ENCODE measurements at regions not wholly inside any gene's neighbourhood (a gene's known extent, or its start where the extent isn't known, plus 50 kb on each side); places are given as distances from the start of the nearest gene placed in this dataset.

DNA sequence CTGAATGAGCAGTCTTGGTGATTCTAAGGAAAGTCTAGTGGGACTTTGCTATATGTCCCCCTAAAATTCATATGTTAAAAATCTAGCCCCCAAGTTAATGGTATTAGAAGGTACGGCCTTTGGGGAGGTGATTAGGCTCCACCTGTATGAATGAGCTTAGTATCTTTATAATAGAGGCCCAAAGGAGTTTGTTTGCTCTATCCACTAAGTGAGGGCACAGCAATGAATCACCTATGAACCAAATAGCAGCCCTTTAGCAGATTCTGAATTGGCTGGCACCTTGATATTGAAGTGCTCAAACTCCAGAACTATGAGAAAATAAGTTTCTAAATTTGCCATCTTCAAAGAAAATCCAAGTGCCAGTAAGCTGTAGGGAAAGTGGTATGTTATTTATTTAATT lies 187.9 kb downstream of the SUCNR1 start:
- TF ChIP-seq, protein P1, sequence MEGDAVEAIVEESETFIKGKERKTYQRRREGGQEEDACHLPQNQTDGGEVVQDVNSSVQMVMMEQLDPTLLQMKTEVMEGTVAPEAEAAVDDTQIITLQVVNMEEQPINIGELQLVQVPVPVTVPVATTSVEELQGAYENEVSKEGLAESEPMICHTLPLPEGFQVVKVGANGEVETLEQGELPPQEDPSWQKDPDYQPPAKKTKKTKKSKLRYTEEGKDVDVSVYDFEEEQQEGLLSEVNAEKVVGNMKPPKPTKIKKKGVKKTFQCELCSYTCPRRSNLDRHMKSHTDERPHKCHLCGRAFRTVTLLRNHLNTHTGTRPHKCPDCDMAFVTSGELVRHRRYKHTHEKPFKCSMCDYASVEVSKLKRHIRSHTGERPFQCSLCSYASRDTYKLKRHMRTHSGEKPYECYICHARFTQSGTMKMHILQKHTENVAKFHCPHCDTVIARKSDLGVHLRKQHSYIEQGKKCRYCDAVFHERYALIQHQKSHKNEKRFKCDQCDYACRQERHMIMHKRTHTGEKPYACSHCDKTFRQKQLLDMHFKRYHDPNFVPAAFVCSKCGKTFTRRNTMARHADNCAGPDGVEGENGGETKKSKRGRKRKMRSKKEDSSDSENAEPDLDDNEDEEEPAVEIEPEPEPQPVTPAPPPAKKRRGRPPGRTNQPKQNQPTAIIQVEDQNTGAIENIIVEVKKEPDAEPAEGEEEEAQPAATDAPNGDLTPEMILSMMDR (IDR thresholded peaks at IDR 0.05; ENCODE audit: low read depth, low read length, missing input control), result no peak
- TF ChIP-seq, protein P2, sequence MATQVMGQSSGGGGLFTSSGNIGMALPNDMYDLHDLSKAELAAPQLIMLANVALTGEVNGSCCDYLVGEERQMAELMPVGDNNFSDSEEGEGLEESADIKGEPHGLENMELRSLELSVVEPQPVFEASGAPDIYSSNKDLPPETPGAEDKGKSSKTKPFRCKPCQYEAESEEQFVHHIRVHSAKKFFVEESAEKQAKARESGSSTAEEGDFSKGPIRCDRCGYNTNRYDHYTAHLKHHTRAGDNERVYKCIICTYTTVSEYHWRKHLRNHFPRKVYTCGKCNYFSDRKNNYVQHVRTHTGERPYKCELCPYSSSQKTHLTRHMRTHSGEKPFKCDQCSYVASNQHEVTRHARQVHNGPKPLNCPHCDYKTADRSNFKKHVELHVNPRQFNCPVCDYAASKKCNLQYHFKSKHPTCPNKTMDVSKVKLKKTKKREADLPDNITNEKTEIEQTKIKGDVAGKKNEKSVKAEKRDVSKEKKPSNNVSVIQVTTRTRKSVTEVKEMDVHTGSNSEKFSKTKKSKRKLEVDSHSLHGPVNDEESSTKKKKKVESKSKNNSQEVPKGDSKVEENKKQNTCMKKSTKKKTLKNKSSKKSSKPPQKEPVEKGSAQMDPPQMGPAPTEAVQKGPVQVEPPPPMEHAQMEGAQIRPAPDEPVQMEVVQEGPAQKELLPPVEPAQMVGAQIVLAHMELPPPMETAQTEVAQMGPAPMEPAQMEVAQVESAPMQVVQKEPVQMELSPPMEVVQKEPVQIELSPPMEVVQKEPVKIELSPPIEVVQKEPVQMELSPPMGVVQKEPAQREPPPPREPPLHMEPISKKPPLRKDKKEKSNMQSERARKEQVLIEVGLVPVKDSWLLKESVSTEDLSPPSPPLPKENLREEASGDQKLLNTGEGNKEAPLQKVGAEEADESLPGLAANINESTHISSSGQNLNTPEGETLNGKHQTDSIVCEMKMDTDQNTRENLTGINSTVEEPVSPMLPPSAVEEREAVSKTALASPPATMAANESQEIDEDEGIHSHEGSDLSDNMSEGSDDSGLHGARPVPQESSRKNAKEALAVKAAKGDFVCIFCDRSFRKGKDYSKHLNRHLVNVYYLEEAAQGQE (IDR thresholded peaks at IDR 0.05), result no peak
- TF ChIP-seq TAF1 (conservative IDR thresholded peaks at IDR 0.05) (no peak), SP1 (IDR thresholded peaks at IDR 0.05) (no peak), JUND (IDR thresholded peaks at IDR 0.05) (no peak), HNF4A (conservative IDR thresholded peaks at IDR 0.05) (no peak)
- TF ChIP-seq, protein P3, sequence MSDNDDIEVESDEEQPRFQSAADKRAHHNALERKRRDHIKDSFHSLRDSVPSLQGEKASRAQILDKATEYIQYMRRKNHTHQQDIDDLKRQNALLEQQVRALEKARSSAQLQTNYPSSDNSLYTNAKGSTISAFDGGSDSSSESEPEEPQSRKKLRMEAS (IDR thresholded peaks at IDR 0.05), result no peak
- TF ChIP-seq, protein P4, sequence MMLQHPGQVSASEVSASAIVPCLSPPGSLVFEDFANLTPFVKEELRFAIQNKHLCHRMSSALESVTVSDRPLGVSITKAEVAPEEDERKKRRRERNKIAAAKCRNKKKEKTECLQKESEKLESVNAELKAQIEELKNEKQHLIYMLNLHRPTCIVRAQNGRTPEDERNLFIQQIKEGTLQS (IDR thresholded peaks at IDR 0.05), result no peak
